ENCODE measurements at regions not wholly inside any gene's neighbourhood (a gene's known extent, or its start where the extent isn't known, plus 50 kb on each side); places are given as distances from the start of the nearest gene placed in this dataset.

- no peak for TF ChIP-seq CTCF (IDR thresholded peaks at IDR 0.05)
- peak; percentile 34 for DNase-seq
- H3K9me3 Mint-ChIP-seq = no peaks in the 10 kb centered on the region
- peaks cover 2% of the 10 kb centered on the region for H3K27me3 Mint-ChIP-seq (ENCODE audit: insufficient read depth)
- H3K4me1 Mint-ChIP-seq (ENCODE audit: low read depth) = peaks cover 28% of the 10 kb centered on the region
- H3K27ac Mint-ChIP-seq = peak overlapping the region; percentile 65
- H3K36me3 Mint-ChIP-seq (ENCODE audit: low read depth) = no peaks in the 10 kb centered on the region
- H3K4me3 Mint-ChIP-seq = no peak overlapping the region
Observed at GRCh38 chr12:5267603-5268423, 164.1 kb upstream of the NTF3 start.

GRCh38 chr12:5268424-5269210, 163.3 kb upstream of the NTF3 start:
- no peak for TF ChIP-seq CTCF (IDR thresholded peaks at IDR 0.05)
- H3K36me3 Mint-ChIP-seq (ENCODE audit: low read depth) = no peaks in the 10 kb centered on the region
- no peak overlapping the region for H3K4me3 Mint-ChIP-seq
- peak overlapping the region; percentile 65; the same call in 1 of the 2 replicates for H3K27ac Mint-ChIP-seq
- H3K4me1 Mint-ChIP-seq (ENCODE audit: low read depth) = peaks cover 28% of the 10 kb centered on the region
- DNase-seq = no peak
- H3K9me3 Mint-ChIP-seq = no peaks in the 10 kb centered on the region
- peaks cover 2% of the 10 kb centered on the region for H3K27me3 Mint-ChIP-seq (ENCODE audit: insufficient read depth)

GRCh38 chr12:5269846-5270245, 162.1 kb upstream of the NTF3 start:
- H3K4me1 Mint-ChIP-seq (ENCODE audit: low read depth) = peaks cover 28% of the 10 kb centered on the region
- no peak overlapping the region for H3K4me3 Mint-ChIP-seq
- H3K9me3 Mint-ChIP-seq = no peaks in the 10 kb centered on the region
- no peak for TF ChIP-seq CTCF (IDR thresholded peaks at IDR 0.05)
- no peak for DNase-seq
- H3K27me3 Mint-ChIP-seq (ENCODE audit: insufficient read depth) = no peaks in the 10 kb centered on the region; the same call in none of the 2 replicates
- H3K36me3 Mint-ChIP-seq (ENCODE audit: low read depth) = no peaks in the 10 kb centered on the region
- H3K27ac Mint-ChIP-seq = no peak overlapping the region

- Mint-ChIP-seq H3K4me1 (ENCODE audit: low read depth) (peaks cover 26% of the 10 kb centered on the region), H3K9me3 (no peaks in the 10 kb centered on the region), H3K27me3 (ENCODE audit: insufficient read depth) (peaks cover 7% of the 10 kb centered on the region), H3K4me3 (no peak overlapping the region), H3K36me3 (ENCODE audit: low read depth) (no peaks in the 10 kb centered on the region), H3K27ac (no peak overlapping the region)
- no peak for DNase-seq
- no peak for TF ChIP-seq CTCF (IDR thresholded peaks at IDR 0.05)
Observed at GRCh38 chr12:5272018-5272785, 159.7 kb upstream of the NTF3 start.

GRCh38 chr12:5273709-5274108, 158.2 kb upstream of the NTF3 start:
- Mint-ChIP-seq H3K4me1 (ENCODE audit: low read depth) (peaks cover 12% of the 10 kb centered on the region), H3K27ac (no peak overlapping the region), H3K9me3 (no peaks in the 10 kb centered on the region), H3K27me3 (ENCODE audit: insufficient read depth) (peaks cover 7% of the 10 kb centered on the region), H3K36me3 (ENCODE audit: low read depth) (no peaks in the 10 kb centered on the region), H3K4me3 (no peak overlapping the region)
- TF ChIP-seq CTCF (IDR thresholded peaks at IDR 0.05) = no peak
- DNase-seq = no peak
